Glutamatergic neuron (in vitro differentiated cells): ENCODE measurements at regions not wholly inside any gene's neighbourhood (a gene's known extent, or its start where the extent isn't known, plus 50 kb on each side); places are given as distances from the start of the nearest gene placed in this dataset.

Experiments
- DNase-seq: peaks from one replicate; pipeline ENCODE4 v3.0.0; 2022
- H3K27ac Mint-ChIP-seq: one replicate; pipeline ENCODE4 v1.8.0; 2020; ENCODE audit warnings: mild to moderate bottlenecking, mixed read lengths, inconsistent platforms; ENCODE audit not compliant: unreplicated experiment
- H3K27me3 Mint-ChIP-seq: one replicate; pipeline ENCODE4 v1.8.0; 2020; ENCODE audit warnings: mild to moderate bottlenecking, moderate library complexity, mixed read lengths, inconsistent platforms; ENCODE audit not compliant: unreplicated experiment
- H3K36me3 Mint-ChIP-seq: one replicate; pipeline ENCODE4 v1.8.0; 2020; ENCODE audit warnings: mild to moderate bottlenecking, mixed read lengths, inconsistent platforms; ENCODE audit not compliant: unreplicated experiment
- H3K4me1 Mint-ChIP-seq: one replicate; pipeline ENCODE4 v1.8.0; 2020; ENCODE audit warnings: mild to moderate bottlenecking, low read depth, mixed read lengths, inconsistent platforms; ENCODE audit not compliant: unreplicated experiment
- H3K4me3 Mint-ChIP-seq: one replicate; pipeline ENCODE4 v1.8.0; 2020; ENCODE audit warnings: mild to moderate bottlenecking, mixed read lengths, inconsistent platforms; ENCODE audit not compliant: unreplicated experiment
- H3K9me3 Mint-ChIP-seq: one replicate; pipeline ENCODE4 v1.8.0; 2020; ENCODE audit warnings: mild to moderate bottlenecking, moderate library complexity, mixed read lengths, inconsistent platforms; ENCODE audit not compliant: unreplicated experiment
- CTCF ChIP-seq: fragments of 200-600 bp; sonication (generic); IDR thresholded peaks from one replicate; pipeline ENCODE4 v1.5.0; 2021; ENCODE audit not compliant: partially characterized antibody, unreplicated experiment

GRCh38 chr5:112646139-112646936, 91.3 kb upstream of the APC start:
- peaks cover 5% of the 10 kb centered on the region for H3K27me3 Mint-ChIP-seq
- no peaks in the 10 kb centered on the region for H3K36me3 Mint-ChIP-seq
- no peak for TF ChIP-seq CTCF
- H3K4me3 Mint-ChIP-seq = no peak overlapping the region
- no peaks in the 10 kb centered on the region for H3K9me3 Mint-ChIP-seq
- H3K27ac Mint-ChIP-seq = no peak overlapping the region
- no peaks in the 10 kb centered on the region for H3K4me1 Mint-ChIP-seq
- no peak for DNase-seq

GRCh38 chr5:112647428-112647827, 90.3 kb upstream of the APC start:
- Mint-ChIP-seq H3K27ac (no peak overlapping the region), H3K4me3 (no peak overlapping the region), H3K36me3 (no peaks in the 10 kb centered on the region), H3K27me3 (peaks cover 6% of the 10 kb centered on the region), H3K9me3 (no peaks in the 10 kb centered on the region), H3K4me1 (no peaks in the 10 kb centered on the region)
- no peak for TF ChIP-seq CTCF
- no peak for DNase-seq

- H3K27ac Mint-ChIP-seq = no peak overlapping the region
- no peaks in the 10 kb centered on the region for H3K4me1 Mint-ChIP-seq
- H3K4me3 Mint-ChIP-seq = no peak overlapping the region
- H3K9me3 Mint-ChIP-seq = no peaks in the 10 kb centered on the region
- no peak for TF ChIP-seq CTCF
- peaks cover 6% of the 10 kb centered on the region for H3K27me3 Mint-ChIP-seq
- no peak for DNase-seq
- H3K36me3 Mint-ChIP-seq = no peaks in the 10 kb centered on the region
These were observed 89.4 kb upstream of the APC start for GRCh38 chr5:112648264-112648663.

GRCh38 chr5:112649882-112650281, 87.8 kb upstream of the APC start:
- no peak overlapping the region for H3K27ac Mint-ChIP-seq
- TF ChIP-seq CTCF = no peak
- no peaks in the 10 kb centered on the region for H3K36me3 Mint-ChIP-seq
- no peak for DNase-seq
- peaks cover 6% of the 10 kb centered on the region for H3K27me3 Mint-ChIP-seq
- H3K4me1 Mint-ChIP-seq = no peaks in the 10 kb centered on the region
- H3K4me3 Mint-ChIP-seq = no peak overlapping the region
- H3K9me3 Mint-ChIP-seq = no peaks in the 10 kb centered on the region

- no peaks in the 10 kb centered on the region for H3K4me1 Mint-ChIP-seq
- H3K27ac Mint-ChIP-seq = no peak overlapping the region
- no peak for TF ChIP-seq CTCF
- no peaks in the 10 kb centered on the region for H3K36me3 Mint-ChIP-seq
- H3K27me3 Mint-ChIP-seq = peaks cover 4% of the 10 kb centered on the region
- H3K9me3 Mint-ChIP-seq = no peaks in the 10 kb centered on the region
- DNase-seq = no peak
- H3K4me3 Mint-ChIP-seq = no peak overlapping the region
These were observed 84.0 kb upstream of the APC start for GRCh38 chr5:112653638-112654205.
